ENCODE measurements at regions not wholly inside any gene's neighbourhood (a gene's known extent, or its start where the extent isn't known, plus 50 kb on each side); places are given as distances from the start of the nearest gene placed in this dataset.

DNA sequence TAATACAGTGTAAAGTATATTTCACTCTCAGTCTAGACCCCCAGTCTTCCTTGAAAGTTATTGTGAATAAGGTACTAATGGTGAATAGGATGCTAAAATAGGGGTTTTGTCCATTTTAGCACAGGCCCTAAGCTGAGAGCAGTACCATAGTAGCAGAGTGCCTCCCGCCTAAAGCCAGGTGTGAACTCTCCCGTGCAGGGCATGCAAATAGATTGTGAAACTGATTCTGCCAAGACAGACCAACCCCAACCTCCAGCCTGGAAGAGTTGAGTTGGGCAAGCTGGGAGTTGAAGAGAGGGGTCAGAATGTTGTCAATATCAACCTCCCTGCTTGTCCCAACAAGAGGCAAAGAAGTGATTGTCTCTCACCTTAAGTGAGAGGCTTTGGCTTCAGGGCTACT, 97.4 kb upstream of the CYRIA start:
- Histone ChIP-seq H4K91ac (ENCODE audit: insufficient read length, low read depth, low read length) (no peak overlapping the region), H2BK12ac (ENCODE audit: insufficient read length, low read depth, low read length) (no peak overlapping the region), H3K23ac (ENCODE audit: insufficient read length, low read depth, low read length) (no peak overlapping the region), H3K9me3 (ENCODE audit: control insufficient read depth, low read depth, low read length) (no peaks in the 10 kb centered on the region), H2AFZ (ENCODE audit: low read length) (no peak overlapping the region), H3K23me2 (ENCODE audit: insufficient read length, low read depth, low read length, poor library complexity, severe bottlenecking) (no peaks in the 10 kb centered on the region), H3K4ac (ENCODE audit: low read depth, low read length) (no peak overlapping the region), H3K79me1 (ENCODE audit: insufficient read depth, low read depth, low read length, poor library complexity, severe bottlenecking) (no peaks in the 10 kb centered on the region), H3K18ac (ENCODE audit: insufficient read length, low read depth, low read length) (no peak overlapping the region), H3K27me3 (ENCODE audit: insufficient read depth, low read length) (no peaks in the 10 kb centered on the region), H2BK20ac (ENCODE audit: low read depth, low read length, poor library complexity, severe bottlenecking) (no peak overlapping the region), H2BK15ac (ENCODE audit: low read depth, low read length) (no peak overlapping the region), H2BK5ac (ENCODE audit: insufficient read length, low read length) (no peak overlapping the region), H2AK5ac (ENCODE audit: insufficient read length, low read length) (no peak overlapping the region), H3K79me2 (ENCODE audit: insufficient read depth, low read length) (no peaks in the 10 kb centered on the region), H3K56ac (ENCODE audit: insufficient read length, low read depth, low read length) (no peak overlapping the region), H3T11ph (ENCODE audit: low read length) (no peak overlapping the region), H4K20me1 (ENCODE audit: control insufficient read depth, insufficient read depth, insufficient read length) (no peaks in the 10 kb centered on the region), H3K27ac (ENCODE audit: insufficient read length, low read depth, low read length) (no peak overlapping the region), H3K4me2 (ENCODE audit: insufficient read depth, insufficient read length, low read length) (no peak overlapping the region), H3K9ac (ENCODE audit: extremely low read depth, insufficient read length, low read length) (no peak overlapping the region), H3K4me1 (ENCODE audit: insufficient read depth, low read length) (no peaks in the 10 kb centered on the region), H3K14ac (ENCODE audit: insufficient read depth, low read length) (no peak overlapping the region), H2BK120ac (ENCODE audit: low read depth, low read length, poor library complexity, severe bottlenecking) (no peak overlapping the region), H4K8ac (replicated peaks; ENCODE audit: insufficient read length, low read depth, low read length) (no peak overlapping the region), H4K5ac (ENCODE audit: insufficient read length, low read depth, low read length) (no peak overlapping the region)
- Mint-ChIP-seq H3K27ac (no peak overlapping the region), H3K4me3 (no peak overlapping the region), H3K36me3 (ENCODE audit: insufficient read depth in 1 of 3, low read depth in 3 of 3) (no peaks in the 10 kb centered on the region), H3K9me3 (peaks cover 0 to 5% of the 10 kb centered on the region in 2 experiments; a peak in 2 of 5 replicates), H3K4me1 (peaks cover 4 to 9% of the 10 kb centered on the region in 2 experiments), H3K27me3 (ENCODE audit: low read depth) (no peaks in the 10 kb centered on the region; the same call in 1 of the 2 replicates)
- TF ChIP-seq, protein P1, sequence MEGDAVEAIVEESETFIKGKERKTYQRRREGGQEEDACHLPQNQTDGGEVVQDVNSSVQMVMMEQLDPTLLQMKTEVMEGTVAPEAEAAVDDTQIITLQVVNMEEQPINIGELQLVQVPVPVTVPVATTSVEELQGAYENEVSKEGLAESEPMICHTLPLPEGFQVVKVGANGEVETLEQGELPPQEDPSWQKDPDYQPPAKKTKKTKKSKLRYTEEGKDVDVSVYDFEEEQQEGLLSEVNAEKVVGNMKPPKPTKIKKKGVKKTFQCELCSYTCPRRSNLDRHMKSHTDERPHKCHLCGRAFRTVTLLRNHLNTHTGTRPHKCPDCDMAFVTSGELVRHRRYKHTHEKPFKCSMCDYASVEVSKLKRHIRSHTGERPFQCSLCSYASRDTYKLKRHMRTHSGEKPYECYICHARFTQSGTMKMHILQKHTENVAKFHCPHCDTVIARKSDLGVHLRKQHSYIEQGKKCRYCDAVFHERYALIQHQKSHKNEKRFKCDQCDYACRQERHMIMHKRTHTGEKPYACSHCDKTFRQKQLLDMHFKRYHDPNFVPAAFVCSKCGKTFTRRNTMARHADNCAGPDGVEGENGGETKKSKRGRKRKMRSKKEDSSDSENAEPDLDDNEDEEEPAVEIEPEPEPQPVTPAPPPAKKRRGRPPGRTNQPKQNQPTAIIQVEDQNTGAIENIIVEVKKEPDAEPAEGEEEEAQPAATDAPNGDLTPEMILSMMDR (conservative IDR thresholded peaks at IDR 0.05), result no peak
- DNase-seq, result no peak
- WGBS (ENCODE audit: extremely low coverage, insufficient read length, low lambda C conversion rate), result no CpG with 5 or more reads among the region's 2 CpGs

Data from H9 (cell line).